C4-2B (cell line): ENCODE measurements at regions not wholly inside any gene's neighbourhood (a gene's known extent, or its start where the extent isn't known, plus 50 kb on each side); places are given as distances from the start of the nearest gene placed in this dataset.

Experiments used
- CTCF ChIP-seq: fragments of 450-650 bp; conservative IDR thresholded peaks from 2 replicates; pipeline ENCODE4 v1.5.1; 2017; ENCODE audit warnings: mild to moderate bottlenecking
- ZFX ChIP-seq: fragments of 450-650 bp; IDR thresholded peaks from 2 replicates; pipeline ENCODE4 v1.6.1; 2017

GRCh38 chr5:74380193-74380592, 260.3 kb downstream of the ENC1 start:
- no peak for TF ChIP-seq CTCF
- TF ChIP-seq ZFX = no peak
